ENCODE measurements at regions not wholly inside any gene's neighbourhood (a gene's known extent, or its start where the extent isn't known, plus 50 kb on each side); places are given as distances from the start of the nearest gene placed in this dataset.

- TF ChIP-seq CTCF (IDR thresholded peaks at IDR 0.05) (no peak), POLR2A (IDR thresholded peaks at IDR 0.05) (no peak)
Measured at GRCh38 chr5:6087576-6087975, 290.8 kb downstream of the MED10 start.

Measured in adrenal gland (tissue), 5 donors.